ENCODE measurements at regions not wholly inside any gene's neighbourhood (a gene's known extent, or its start where the extent isn't known, plus 50 kb on each side); places are given as distances from the start of the nearest gene placed in this dataset.

DNA sequence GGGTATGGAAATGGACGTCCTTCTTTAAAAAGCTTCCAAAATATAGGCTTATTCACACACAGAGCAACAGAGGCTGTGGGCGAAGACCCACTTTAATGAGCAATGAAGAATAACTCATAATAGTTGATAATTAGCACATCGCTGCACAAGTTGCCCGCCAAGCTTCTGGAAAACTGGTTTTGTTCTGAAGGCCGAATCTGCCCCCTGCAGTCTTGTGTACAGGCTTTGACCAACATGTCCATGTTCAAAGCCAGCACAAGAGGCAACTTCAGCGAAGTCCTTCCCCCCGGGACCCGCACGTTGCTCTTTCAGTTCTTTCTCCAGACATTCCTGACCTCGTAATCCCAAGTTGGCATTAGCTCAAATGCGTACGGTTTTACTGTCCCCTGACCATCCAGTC, 73.3 kb downstream of the IRX5 start:
- no peak overlapping the region for H3K4me3 ChIP-seq (ENCODE audit: low read depth, low read length)
- TF ChIP-seq, protein P1, sequence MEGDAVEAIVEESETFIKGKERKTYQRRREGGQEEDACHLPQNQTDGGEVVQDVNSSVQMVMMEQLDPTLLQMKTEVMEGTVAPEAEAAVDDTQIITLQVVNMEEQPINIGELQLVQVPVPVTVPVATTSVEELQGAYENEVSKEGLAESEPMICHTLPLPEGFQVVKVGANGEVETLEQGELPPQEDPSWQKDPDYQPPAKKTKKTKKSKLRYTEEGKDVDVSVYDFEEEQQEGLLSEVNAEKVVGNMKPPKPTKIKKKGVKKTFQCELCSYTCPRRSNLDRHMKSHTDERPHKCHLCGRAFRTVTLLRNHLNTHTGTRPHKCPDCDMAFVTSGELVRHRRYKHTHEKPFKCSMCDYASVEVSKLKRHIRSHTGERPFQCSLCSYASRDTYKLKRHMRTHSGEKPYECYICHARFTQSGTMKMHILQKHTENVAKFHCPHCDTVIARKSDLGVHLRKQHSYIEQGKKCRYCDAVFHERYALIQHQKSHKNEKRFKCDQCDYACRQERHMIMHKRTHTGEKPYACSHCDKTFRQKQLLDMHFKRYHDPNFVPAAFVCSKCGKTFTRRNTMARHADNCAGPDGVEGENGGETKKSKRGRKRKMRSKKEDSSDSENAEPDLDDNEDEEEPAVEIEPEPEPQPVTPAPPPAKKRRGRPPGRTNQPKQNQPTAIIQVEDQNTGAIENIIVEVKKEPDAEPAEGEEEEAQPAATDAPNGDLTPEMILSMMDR (IDR thresholded peaks at IDR 0.05; ENCODE audit: low read depth, low read length, missing control alignments), result no peak
- DNase-seq (ENCODE audit: low read depth), result no peak

DNA sequence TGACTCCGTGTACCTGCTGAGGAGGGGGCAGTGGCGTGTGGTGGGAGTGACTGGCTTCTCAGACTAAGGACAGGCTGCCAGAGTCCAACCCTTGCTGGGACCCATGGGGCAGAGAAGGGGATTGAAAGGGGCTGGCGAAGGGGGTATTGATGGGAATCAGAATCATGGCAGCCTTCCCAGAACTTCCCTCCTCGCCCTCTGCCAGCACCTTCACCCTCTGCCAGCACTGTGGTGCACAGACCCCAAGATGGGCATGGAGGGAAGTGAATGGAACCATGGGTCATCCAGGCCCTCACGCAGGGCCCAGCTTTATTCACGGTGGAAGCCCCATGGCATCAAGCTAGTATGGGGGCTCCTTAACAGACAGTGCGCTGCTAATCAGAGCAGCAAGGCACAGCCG, 76.8 kb downstream of the IRX5 start:
- no peak overlapping the region for H3K4me3 ChIP-seq (ENCODE audit: low read depth, low read length)
- no peak for DNase-seq (ENCODE audit: low read depth)
- TF ChIP-seq, protein P1 (IDR thresholded peaks at IDR 0.05; ENCODE audit: low read depth, low read length, missing control alignments), result no peak

DNA sequence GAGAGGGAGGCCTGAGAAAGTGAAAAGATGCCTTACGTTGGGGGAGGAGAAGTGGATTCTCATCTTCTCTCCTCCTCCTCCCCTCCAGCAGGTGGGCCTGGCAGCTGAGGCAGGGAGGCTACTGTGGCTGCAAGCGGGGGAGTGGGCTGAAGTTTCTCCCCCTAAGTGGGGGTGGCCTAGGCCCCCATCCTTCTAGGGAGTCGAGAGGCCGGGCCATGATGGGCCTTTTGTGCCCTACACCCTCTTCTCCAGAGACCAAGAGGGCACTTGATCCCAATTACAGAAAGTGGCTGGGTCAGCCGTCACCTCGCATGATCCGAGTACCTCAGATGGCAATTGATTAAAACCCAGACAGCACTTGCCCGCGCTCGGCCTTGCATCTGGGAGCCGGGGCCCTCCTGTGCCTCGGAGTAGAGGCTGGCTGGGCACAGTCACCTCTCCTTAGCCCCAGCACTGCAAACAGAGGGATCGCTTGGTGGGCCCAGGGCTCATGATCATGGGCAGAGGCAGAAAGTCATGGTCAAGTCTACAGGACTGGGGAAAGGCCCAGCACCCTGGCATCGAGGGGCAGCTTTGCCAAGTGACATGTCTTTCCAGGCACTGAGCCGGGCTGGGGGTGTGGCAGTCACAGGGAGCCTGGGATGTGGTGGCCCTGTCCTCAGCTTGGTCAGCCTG, 78.3 kb downstream of the IRX5 start:
- TF ChIP-seq, protein P1 (IDR thresholded peaks at IDR 0.05; ENCODE audit: low read depth, low read length, missing control alignments), result no peak
- DNase-seq (ENCODE audit: low read depth), result no peak
- H3K4me3 ChIP-seq (ENCODE audit: low read depth, low read length), result no peak overlapping the region

DNA sequence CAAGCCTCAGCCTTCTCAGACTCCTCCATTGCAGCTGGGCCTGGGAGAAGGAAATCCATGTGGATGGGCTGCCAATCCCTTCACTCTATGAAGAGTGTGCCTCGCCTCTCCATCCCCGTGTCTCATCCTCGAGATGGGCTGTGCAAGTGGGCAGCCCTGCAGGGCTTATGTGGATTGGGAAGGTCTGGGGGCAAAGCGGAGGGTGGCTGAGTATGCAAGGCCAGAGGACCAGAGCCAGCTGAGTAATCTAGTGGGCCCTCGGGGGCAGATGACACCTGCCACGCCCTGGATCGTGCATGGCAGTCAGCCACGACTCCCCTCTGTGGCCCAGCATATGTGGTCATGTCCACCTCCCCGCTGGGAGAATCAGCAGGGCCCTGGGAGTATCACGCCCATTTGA, 78.9 kb downstream of the IRX5 start:
- TF ChIP-seq, protein P1 (IDR thresholded peaks at IDR 0.05; ENCODE audit: low read depth, low read length, missing control alignments), result no peak
- no peak for DNase-seq (ENCODE audit: low read depth)

DNA sequence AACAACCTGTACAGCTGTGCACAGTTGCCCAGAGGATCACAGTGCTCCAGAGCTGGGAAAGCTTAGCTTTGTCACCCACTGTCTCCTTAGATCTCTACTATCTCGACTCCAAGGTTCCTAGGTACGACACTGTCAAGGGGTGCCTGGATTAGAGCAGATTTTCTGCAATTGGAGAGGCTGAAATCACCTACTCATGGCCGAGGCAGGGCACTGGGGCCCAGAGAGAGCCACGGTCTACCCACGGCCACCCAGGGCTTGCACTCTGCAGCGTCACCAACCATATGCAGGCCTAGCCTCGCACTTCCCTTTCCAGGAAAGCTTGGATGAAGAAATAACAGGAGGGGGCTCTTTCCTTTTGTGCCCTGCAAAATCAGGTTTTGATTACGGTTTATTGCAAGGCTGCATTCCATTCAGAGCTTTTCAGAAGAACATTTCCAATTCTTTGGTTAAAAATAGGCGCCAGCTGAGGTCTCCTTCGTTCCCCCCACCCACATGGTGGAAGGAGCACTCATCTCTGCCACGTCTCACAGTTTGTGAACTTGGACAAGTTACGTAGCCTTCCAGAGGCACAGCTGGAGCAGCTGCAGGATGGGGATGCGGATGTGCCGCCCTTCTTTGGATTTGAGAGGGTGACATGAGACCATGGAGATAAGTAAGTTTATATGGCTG, 80.0 kb downstream of the IRX5 start:
- DNase-seq (ENCODE audit: low read depth), result no peak
- H3K4me3 ChIP-seq (ENCODE audit: low read depth, low read length), result no peak overlapping the region
- TF ChIP-seq, protein P1 (IDR thresholded peaks at IDR 0.05; ENCODE audit: low read depth, low read length, missing control alignments), result no peak

More for the DNA sequence above, 78.9 kb downstream of the IRX5 start:
- H3K4me3 ChIP-seq (ENCODE audit: low read depth, low read length), result no peak overlapping the region

DNA sequence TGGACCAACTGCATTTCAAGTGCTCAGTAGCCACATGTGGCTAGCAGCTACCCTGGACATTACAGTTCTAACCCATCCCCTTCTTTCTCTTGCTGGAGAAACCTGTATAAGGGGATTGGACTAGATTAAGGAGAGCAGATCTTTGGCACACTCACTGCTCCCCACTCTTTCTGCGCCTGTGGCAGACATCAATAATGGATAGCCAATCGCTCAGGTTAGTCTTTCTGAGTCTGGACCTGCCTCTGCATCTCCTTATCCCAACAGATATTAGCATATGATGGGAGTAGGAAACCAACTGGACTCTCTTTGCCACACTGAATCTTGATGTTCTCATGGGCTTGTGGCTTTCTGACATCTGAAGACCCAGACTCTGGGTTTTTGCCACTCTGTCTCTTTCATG, 81.7 kb downstream of the IRX5 start:
- TF ChIP-seq, protein P1 (IDR thresholded peaks at IDR 0.05; ENCODE audit: low read depth, low read length, missing control alignments), result no peak
- no peak for DNase-seq (ENCODE audit: low read depth)
- H3K4me3 ChIP-seq (ENCODE audit: low read depth, low read length), result no peak overlapping the region

DNA sequence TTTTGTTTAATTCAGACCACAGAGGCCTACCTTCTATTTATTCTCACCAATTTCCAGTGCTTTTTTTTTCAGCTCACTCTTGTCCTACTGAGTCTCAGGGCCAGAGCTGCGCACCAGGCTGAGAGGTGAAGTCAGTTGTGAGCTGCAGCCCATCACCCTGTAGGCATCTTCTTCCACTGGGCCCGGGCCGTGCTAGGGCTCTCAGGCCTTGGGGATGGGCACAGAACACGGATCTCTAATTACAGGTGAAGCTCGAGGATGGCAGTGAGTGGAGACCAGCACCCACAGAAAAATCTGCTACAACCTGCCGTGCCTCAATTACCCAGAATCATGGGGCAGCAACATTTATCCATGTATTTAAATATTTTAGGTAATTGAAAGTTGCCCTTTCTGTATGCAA, 82.1 kb downstream of the IRX5 start:
- H3K4me3 ChIP-seq (ENCODE audit: low read depth, low read length), result no peak overlapping the region
- TF ChIP-seq, protein P1 (IDR thresholded peaks at IDR 0.05; ENCODE audit: low read depth, low read length, missing control alignments), result no peak
- DNase-seq (ENCODE audit: low read depth), result no peak

All from GM12864 (cell line).